ENCODE measurements at regions not wholly inside any gene's neighbourhood (a gene's known extent, or its start where the extent isn't known, plus 50 kb on each side); places are given as distances from the start of the nearest gene placed in this dataset.

DNA sequence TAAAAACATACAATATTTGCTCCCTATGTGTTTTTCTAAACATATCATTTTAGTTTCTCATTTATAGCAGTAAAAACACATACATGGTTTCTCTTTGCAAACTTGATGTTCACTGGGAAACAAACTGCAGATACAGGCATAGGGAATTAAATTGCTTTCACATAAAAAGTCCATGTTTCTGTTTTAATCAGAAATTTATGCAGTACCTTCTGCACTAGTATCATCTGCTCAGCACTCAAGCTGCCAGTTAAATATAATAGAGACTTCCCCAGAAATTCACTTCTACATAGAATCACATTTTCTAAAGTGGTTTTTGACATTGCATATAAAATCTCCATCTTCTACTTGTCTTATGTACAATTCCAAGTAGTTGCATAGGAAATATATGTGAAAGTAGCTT lies 1107.3 kb upstream of the NRXN1 start:
- no peak for DNase-seq

DNA sequence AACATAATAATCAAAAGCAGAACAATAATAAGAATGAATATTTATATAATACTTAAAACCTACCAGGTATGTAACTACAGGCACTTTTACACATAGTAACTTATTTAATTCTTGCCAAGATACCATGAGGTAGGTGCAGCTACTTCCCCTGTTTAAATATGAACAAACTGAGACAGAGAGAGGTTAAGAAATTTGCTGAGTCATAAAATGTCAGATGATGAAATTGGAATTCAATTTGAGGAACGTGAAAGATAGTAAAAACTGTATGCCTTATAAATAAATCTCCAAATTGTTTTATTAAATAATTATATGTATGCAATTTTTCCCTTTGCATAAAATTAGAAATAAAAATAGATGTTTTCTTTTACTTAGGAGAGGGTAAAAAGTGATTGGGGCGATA lies 1103.3 kb upstream of the NRXN1 start:
- no peak for DNase-seq

DNA sequence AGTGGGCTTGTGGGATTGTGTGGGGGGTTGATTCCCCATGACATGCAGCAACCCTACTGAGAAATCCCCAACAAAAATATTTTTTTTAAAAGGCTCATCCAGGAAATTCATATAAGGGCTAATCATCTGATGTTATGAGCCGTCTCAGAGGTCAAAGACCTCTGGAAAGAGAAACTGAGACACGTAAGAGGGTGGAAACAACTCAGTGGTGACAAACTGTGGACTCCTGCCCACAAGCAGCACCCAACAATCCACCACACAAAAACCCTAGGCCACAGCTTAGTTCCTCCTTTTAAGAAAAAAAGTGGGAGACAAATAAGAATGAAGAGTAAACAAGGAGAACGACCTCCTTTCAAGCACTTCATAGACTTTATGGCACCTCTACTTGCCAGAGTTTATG lies 1096.1 kb upstream of the NRXN1 start:
- DNase-seq = no peak

DNA sequence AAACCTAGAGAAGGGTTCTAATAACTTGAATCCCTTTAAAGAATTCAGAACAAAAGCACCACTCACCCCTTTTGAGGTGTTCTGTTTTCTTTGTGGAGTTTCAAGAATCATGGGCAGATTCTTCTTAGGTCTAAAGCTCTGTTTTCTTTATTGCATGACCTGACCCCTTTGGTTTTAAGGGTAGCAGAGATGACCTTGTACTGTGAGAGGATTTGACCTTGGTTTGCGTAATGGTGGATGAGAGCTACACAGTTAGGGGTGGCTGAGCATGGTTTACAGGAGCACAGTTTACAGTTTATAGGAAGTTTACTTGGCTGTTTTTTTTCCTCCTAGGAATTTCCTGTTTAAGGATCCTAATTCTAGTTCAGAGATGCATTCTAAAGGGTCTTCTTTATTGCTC lies 1095.6 kb upstream of the NRXN1 start:
- no peak for DNase-seq

DNA sequence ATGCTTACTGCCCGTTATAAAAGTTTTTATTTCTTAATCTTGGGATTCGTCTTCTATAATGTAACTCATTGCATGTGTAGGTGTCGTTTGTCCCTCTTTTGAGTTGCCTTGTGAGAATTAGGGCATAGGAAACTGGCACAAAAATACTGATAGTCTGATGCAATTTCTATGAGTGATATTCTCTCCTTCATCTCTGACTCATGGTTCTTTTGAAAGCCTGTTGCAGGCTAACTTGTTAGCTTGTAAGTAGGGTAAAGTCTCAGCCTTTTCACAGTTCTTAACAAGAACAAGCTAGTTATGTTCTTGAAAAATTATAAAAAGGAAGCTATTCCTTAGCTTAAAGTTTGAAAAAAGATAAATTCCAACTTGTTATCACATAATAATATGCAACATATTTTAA lies 1085.4 kb upstream of the NRXN1 start:
- DNase-seq = no peak

DNA sequence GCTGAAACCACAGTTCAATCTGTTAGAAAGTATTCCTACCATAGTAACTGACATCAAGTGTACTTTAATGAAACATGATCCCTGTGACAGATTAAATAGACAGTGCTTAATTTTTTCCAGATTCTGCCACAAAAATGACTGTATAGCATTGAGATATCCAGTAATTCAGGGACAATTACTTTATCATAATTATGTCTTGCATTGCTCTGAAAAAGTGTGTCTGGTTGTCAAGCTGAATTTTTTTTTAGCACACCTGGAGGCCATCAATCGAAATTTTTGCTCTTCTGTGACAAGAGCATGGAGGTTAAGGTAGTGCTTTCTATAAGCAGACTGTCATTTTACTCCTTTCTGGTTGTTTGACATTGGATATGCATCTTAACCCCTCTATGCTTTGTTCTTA lies 1083.8 kb upstream of the NRXN1 start:
- DNase-seq = no peak

DNA sequence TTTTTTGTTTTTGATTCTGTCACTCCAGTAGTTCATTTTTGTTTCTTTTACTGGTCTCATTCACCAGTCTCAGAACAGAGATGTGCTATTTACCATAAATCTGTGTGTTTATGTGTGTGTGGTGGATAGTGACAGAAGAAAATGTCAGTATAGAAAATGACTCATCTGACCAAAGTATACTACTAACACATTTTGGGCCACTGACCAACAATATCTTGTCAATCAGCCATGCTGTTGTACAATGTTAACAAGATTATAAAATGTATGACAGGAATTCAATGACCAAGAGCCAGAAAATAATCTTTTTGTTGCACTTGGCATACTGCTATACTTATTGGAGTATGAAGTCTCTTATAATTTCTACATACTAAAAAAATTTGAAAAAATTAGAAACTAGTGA lies 1081.4 kb upstream of the NRXN1 start:
- no peak for DNase-seq

DNA sequence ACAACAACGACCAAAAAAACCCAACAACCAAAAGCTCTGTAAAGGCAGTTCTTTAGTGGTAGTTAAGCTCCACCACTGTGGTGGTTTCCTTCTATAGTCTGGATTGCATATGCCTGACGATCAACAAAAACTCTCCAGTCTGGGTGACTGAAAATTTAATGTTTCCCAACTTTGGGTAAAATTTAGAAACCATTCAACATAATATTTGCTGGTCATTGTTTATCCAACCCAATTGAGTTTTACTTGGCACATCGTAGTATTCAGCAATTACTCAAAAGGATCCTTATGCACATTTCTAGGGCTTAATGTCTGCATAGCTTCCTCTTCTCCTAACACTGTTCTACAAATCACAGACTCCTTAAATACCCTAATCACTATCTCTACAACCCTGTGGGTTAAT lies 1080.2 kb upstream of the NRXN1 start:
- DNase-seq = no peak

DNA sequence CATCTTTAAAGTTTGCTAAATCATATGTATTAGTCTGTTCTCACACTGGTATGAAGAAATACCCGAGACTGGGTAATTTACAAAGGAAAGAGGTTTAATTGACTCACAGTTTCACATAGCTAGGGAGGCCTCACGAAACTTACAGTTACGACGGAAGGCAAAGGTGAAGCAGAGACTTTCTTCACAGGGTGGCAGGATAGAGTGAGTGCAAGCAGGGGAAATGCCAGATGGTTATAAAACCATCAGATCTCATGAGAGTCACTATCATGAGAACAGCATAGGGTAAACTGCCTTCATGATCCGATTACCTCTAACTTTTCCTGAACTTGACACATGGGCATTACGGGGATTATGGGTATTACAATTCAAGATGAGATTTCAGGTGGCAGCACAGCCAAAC lies 1075.2 kb upstream of the NRXN1 start:
- DNase-seq = no peak

DNA sequence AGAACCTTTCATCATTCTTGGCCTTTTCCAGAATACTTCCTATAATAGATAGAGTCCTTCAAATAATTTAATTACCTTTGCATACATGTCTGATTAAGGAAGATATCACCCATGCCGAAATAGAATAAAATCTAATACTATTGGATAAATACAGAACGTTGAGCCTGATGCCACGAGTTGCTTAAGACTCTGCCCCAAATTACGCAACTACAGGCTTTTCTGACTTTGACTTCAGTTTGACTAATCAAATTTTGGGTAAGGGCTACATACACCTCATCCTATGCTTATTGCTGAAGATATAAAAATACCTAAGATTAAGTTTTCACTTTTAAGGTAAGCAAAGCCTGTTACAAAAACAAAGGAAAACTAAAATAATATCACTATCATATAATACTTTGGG lies 1065.1 kb upstream of the NRXN1 start:
- no peak for DNase-seq

DNA sequence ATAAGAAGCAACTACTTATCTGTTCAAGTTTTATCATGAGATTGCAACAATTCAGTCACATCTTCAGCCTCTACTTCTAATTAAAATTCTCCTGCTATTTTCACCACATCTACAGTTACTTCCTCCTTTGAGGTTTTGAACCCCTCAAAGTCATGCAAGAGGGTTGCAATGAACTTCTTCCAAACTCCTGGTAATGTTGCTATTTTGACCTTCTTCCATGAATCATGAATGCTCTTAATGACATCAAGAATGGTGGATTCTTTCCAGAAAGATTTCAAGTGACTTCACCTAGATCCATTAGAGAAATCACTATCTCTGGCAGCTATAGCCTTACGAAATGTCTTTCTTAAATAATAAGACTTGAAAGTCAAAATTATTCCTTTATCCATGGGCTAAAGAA lies 1052.8 kb upstream of the NRXN1 start:
- DNase-seq = no peak

DNA sequence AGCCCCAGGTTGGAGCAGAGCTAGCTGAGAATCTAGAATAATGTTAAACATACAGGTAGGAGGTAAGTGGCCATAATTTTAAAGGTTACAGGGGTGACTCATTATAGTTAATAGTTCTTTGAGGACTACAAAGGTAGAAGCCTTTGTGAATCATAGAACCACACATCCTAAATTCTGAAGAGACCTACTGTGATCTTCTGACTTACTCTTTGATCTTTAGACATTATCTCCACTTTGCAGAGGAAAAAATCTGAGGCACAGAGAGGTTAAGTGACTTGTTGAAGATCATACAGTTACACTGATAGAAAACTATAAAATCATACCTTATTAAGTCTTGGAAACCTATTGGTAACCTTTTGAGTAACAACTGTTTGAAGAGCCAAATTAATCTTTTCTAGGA lies 1051.3 kb upstream of the NRXN1 start:
- DNase-seq = no peak

DNA sequence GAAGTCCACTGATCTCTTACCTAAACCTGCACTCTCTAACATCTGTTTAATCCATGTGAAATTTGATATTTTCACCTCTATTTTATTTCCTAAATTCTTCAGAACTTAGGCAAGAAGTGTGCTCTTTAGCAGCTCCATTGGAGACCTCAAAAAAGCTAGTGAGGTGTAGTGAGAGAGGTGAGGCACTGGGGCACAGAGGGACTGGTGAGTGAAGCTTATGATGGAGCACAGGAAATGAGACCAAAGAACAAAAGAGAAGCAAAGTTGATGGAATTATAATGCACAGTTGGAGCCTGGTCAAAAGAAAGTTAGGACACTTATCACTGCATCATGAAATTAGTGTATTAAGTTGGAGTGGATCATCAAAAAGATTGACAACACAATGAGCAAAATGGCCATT lies 1050.7 kb upstream of the NRXN1 start:
- DNase-seq = no peak

DNA sequence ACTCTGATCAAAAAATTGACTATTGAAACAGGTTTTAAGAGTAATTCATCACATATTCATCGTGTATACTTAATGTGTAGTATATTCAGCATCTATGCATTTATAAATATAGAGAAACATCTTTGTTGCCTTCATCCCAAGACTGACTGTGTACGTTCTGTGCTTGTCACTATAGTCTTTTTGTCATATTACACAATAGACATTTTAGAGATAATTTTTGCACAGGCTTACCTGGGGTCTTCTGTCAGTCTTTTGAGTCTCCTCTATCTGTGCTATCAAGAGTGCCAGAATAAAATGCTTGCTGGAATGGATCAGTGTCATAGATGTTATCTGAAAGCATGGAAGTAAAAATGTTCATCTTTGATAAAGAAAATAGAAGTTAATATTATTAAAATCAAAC lies 1047.7 kb upstream of the NRXN1 start:
- DNase-seq = no peak

DNA sequence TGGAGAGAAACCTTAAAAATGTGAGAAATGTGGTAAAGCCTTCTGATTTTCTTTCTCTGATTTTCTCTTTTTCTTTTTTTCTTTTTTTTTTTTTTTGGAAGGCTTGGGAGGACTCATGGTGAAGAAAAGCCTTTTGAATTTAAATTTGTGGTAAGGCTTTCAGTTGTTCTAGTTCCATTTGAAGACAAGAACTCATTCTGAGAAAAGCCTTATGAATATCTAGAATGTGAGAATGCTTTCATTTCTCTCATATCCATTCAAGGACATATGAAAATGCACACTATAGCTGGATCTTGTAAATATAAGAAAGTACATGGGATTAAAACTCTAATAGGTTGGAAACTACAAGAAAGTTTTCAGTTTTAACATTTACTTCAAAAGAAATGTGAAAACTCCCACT lies 1045.2 kb upstream of the NRXN1 start:
- no peak for DNase-seq

DNA sequence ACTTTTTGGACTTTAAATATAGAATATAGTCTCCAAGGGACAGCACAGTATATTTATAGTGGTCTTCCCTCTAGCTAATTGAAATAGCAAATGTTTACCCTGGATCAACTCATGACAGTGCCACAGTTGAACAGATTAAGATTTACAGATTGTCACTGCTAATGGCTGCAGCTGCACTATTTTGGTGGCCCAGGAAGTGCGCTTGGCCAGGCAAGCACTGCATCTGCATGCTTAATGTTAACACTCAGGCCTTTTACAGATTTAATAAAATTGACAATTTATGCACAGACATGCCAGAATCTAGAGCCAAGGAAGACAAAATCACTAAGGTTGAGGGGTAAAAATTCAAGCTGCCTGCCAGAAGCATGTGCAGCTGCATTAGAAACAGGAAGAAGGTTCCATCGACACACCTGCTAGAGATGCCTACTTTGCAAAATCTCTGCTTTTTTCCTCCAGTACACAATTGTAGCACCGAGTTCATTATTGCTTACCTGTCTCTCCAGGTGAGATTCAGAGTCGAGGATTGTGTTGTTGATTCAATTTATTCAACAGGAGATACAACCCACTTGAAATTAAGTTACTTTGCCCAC lies 1042.3 kb upstream of the NRXN1 start:
- no peak for DNase-seq

DNA sequence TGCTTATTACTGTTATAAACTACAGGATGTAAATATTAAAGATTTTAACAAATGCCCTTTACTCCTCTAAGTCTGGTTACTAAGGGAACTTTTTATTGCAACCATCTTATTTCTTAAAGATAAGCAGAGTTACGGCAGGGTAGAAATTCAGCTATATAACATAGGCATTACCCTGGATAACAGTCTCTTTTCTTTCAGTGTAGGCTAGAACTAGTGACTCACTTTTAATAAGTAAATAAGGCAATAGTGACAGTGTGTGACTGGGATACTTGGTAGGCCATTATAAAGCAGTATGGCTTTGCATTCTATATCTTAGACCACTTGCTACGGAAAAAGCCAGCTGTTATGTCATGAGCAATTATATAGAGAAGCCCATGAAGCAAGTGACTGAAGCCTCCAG lies 1041.0 kb upstream of the NRXN1 start:
- DNase-seq = no peak

DNA sequence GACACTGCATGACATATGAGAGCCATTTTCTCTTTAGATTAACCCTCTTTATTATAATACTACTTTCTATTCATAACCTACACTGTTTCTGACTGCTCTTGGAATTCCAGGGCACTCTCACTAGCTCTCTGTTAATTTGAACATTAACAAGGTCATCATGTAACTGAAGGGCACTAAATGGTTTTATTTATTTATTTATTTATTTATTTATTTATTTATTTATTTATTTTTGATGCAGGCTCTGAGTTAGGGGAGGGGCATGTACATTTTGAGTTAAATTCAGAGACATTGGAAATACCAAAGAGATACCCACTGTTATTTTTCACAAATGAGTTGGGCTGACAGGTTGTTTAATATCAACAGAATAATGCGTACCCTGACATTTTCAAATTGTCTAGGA lies 1038.7 kb upstream of the NRXN1 start:
- no peak for DNase-seq

DNA sequence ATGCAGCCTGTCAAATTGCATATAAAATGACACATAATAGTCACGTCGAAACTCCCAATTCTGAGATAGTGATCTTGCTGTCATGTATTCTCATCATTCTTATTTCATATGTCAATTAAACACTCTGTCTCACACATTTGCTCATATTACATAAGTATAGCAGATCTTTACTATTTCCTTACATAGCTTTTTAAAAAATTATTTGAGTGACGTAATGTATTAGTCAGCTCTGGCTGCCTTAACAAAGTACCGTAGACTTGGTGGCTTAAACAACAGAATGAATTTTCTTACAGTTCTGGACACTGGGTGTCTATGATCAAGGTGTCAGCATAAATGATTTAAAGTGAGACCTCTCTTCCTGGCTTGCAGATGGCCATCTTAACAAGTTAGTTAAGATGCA lies 1032.3 kb upstream of the NRXN1 start:
- no peak for DNase-seq

DNA sequence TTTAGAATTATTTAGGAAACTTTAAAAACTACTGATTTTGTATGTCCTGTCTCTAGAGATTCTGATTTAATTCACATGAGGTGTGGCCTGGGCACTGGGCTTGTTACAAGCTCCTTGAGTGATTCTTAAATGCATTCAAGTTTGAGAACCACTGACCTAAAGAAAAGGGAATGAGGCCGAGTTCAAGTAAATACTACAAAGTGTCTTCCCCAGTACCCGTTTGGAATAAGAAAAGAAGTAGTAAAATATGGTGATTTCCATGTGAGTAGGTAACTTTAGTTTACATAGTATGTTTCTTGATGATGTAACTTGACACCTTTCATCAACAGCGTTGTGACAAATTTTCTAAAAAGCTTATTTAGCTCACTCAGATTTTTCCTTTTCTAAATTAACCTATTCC lies 1022.9 kb upstream of the NRXN1 start:
- DNase-seq = no peak

DNA sequence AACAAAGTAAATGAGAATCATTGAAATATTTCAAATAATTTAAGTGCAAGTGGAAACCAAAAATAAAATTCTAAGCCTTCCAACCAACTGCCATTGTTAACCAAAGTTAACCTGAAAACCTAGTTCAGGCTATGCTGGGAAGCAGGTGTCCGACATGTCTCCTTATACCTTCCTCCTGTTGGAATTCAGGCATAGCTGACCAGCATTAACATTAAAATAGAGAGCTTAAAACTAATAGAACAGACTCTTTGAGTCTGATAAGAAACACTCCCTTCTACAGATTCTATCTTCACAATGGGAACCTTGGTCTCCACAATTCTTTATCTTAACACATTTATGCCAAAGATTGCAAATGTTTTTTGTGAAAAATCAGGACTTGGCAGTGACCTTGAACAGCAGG lies 1004.9 kb upstream of the NRXN1 start:
- no peak for DNase-seq

DNA sequence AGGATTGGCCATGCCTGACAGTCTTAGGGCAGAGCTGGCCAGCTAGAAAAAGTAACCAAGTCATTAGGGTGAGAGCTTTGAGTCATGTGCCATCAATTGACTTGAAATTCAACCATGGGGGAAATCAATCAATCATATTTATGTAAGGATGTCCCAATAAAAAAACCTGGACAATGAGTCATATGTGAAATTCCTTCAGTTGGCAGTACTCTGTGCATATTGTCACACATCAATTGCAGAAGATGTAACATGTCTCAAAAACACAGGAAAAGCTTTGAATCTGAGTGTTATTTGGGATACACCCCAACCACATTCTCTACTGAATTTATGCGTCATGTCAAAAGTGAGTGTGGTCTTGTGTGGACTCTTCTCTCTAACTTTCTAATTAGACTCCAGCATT lies 1004.1 kb upstream of the NRXN1 start:
- no peak for DNase-seq

DNA sequence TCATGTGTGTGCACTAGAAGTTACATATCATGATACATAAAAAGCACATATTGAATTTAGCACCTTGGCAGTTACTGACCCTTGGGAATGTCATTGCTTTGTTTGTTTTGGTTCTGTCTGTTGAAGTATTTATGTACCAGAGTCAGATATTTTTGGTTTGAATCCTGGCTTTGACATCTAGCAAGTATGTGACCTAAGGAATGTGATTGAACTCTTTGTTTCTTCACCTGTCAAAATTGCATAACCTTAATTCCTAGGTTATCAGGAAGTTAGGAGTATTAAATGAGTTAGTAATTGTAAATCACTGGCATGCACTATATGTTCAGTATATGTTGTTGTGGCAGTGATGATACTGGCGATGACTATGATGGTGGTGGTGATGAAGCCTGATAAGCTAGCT lies 1003.5 kb upstream of the NRXN1 start:
- no peak for DNase-seq

DNA sequence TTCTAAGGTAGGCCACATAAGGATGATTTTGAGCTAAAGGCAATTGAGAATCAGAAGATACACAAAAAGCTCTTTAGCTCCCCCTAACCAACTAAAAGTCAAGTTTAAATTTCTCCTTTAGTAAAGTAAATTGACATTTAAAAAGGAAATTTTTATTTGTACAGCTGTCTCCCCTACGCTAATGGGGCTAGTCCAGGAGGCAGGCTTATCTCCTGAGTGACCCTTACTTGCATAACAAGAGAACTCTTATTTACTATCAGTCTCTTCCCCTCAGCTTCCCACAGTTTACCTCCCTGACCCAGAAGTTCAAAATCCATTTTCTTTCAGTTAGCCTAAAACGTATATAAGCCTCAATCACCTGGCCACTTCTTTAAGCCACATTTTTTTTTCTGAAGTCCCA lies 1002.8 kb upstream of the NRXN1 start:
- no peak for DNase-seq

DNA sequence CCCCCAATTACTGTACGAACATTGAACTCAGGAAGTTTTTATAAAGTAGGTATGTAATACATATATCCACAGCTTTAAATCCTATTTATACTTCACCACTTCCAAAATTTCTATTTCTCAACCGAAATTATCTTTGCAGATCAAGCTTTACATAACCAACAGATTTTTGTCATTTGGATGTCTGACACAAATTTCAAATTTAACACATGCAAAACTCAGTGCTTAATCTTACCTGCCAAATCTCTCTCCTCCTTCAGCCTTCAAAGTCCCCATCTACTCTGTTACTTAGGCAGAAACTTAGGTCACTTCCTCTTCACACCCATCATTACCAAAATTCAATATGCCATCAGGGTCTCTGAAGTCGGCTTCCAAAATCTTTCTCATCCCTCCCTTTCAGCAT lies 990.1 kb upstream of the NRXN1 start:
- no peak for DNase-seq

Measured in muscle of arm (tissue), 1 donor.